Cardiac fibroblast (primary cell): ENCODE measurements at regions not wholly inside any gene's neighbourhood (a gene's known extent, or its start where the extent isn't known, plus 50 kb on each side); places are given as distances from the start of the nearest gene placed in this dataset.

ENCODE experiments used
- DNase-seq, 2 donors: peaks; one replicate each; pipeline versions ENCODE4 v3.0.0 to v3.0.0-alpha.2; 2010; ENCODE audit warnings: low read depth in 2 of 2
- H3K4me3 ChIP-seq, 2 donors: replicated peaks in 1 of 2; 1 replicate in 1 of 2; 2 replicates in 1 of 2; pipeline ENCODE4 v1.5.1; 2011; ENCODE audit warnings: low read depth in 2 of 2, low read length in 2 of 2, mild to moderate bottlenecking in 2 of 2, moderate library complexity in 1 of 2
- TF ChIP-seq, protein P1 (sequence below): IDR thresholded peaks from one replicate; pipeline ENCODE4 v1.5.1; 2011; ENCODE audit warnings: low read depth, mild to moderate bottlenecking, low read length, inconsistent platforms

DNA sequence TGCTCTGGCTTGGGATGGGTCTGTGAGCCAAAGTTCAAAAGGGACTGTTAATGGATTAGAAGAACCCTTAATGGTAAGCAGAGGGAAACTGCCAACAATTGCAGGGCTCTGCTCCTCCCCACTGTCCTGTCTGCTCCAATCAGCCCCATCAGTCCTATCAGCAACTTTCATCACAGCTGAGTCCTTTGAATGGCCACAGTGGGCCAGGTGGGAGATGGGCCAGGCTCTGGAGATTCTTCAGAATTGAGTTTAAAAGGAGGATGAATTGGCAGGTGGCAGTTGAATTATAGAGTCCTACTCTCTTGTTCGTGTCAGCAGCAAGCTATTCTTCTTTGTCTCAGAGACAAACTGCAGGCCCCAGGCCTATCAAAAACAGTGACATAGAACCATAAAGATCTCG is 573.9 kb downstream of the EPHA4 start:
- TF ChIP-seq, protein P1, sequence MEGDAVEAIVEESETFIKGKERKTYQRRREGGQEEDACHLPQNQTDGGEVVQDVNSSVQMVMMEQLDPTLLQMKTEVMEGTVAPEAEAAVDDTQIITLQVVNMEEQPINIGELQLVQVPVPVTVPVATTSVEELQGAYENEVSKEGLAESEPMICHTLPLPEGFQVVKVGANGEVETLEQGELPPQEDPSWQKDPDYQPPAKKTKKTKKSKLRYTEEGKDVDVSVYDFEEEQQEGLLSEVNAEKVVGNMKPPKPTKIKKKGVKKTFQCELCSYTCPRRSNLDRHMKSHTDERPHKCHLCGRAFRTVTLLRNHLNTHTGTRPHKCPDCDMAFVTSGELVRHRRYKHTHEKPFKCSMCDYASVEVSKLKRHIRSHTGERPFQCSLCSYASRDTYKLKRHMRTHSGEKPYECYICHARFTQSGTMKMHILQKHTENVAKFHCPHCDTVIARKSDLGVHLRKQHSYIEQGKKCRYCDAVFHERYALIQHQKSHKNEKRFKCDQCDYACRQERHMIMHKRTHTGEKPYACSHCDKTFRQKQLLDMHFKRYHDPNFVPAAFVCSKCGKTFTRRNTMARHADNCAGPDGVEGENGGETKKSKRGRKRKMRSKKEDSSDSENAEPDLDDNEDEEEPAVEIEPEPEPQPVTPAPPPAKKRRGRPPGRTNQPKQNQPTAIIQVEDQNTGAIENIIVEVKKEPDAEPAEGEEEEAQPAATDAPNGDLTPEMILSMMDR: no peak
- no peak overlapping the region for H3K4me3 ChIP-seq
- no peak for DNase-seq

DNA sequence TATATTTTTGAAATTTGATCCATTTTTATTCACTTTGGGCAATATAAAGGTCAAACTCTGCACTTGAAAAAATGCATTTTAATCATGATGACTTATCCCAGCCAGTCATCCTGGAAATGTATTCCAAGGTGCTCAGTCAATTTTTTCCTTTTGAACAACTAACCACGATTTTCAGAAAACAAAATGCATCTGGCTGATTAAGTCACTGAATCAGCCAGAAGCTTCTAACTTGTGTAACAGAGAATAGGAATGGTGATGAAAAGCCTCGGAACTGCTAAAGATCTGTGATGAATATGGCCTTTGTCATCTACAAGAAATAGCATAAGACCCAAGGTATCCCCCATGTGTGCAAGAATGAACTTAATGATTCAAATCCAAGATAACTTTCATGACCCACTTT is 572.7 kb downstream of the EPHA4 start:
- H3K4me3 ChIP-seq: no peak overlapping the region
- no peak for DNase-seq
- TF ChIP-seq, protein P1: no peak

DNA sequence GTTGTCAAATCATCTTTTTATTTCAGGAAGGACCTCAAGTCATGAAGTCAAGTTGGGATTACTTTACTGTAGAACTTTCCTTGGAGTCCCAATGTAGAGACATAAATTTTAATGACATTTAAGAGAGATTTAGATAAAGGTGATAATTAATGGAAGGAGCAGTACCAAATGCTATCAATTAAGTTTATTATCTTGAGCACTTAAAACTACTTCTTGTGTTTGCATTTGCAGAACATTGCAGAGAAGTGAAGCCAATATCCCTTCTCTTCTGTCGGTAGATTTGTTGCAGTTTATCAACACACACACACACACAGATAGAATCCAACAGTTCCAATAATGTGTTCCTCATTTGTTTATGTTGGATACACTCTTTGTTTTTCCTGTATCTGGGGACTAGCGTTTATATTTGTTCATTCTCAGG is 570.7 kb downstream of the EPHA4 start:
- TF ChIP-seq, protein P1: no peak
- H3K4me3 ChIP-seq: no peak overlapping the region
- DNase-seq: no peak

DNA sequence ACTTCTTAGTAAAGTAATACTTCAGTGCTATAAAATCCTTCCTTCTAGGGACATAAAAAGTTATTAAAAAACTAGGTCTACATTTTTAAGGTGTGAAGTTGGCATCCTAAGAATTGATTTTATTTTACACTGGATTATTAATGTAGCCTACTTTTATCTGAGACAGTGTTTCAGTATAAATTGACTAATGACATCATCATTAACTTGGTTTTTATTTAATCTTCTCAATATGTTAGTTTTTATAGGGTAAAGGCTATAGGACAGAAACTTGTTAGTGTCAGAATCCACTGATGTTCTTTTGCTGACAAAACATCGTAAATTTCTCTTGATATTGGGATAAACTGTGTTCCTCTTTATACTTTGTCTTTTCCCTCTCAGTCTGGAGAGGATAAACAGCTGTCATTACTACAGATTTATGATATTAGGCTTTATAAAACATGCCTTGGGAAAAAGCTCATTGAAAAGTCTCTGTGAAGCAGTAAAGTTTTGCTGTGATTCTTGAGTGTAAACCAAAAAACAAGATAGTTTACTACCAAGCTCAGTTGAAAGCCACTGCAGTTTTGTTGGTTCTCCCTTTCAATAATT is 569.9 kb downstream of the EPHA4 start:
- no peak for DNase-seq
- TF ChIP-seq, protein P1: no peak

DNA sequence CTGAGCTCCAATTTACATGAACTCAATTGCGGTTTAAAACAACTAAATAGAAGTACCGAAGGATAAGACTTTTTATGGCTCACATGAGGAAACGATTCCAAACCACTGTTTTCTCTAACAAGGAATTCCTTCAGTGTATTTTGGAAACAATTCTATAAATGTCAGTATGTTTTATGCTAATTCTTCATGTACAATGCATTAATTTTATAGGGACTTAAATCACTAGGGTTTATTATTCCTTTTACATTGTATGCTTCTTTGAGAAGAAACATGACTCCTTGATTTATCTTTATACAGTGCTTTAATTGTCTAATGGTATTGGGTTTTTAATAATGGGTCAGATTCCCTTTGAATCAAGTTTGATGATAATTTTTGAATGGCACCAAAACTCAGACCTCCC is 566.8 kb downstream of the EPHA4 start:
- no peak for DNase-seq
- TF ChIP-seq, protein P1: no peak
- H3K4me3 ChIP-seq: no peak overlapping the region

More for the DNA sequence above, 569.9 kb downstream of the EPHA4 start:
- no peak overlapping the region for H3K4me3 ChIP-seq

DNA sequence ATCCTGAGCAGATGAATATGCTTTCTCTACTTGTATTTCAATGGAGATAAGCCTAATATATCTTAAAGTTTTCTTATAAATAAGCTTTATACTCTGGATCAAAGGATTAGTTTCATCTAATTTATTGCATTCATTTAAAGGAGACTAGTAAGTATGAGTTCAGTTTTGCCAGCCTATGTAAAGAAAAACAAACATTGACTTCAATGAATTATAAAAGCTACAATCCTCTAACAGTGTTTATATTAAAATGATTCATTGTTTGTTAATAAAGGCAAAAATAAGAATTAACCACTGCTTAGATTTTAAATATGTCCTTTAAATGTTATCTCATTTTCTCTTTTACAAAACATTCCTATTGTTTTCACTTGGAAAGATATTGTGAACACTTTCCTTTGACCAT is 566.0 kb downstream of the EPHA4 start:
- DNase-seq: no peak
- no peak overlapping the region for H3K4me3 ChIP-seq
- TF ChIP-seq, protein P1: no peak

DNA sequence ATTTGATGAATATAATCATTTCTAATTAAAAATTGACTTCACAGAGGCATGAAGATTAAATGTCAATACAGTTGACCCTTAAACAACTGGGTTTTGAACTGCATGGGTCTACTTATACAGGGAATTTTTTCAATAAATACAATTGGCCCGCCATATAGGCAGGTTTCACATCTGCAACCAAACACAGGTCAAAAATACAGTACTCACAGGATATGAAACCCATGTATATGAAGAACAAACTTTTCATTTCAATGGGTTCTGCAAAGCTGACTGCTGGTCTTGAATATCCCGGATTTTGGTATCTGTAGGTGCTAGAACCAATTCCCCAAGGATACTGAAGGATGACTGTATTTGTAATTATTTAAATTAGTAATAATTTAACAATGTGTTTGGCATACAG is 555.6 kb downstream of the EPHA4 start:
- TF ChIP-seq, protein P1: no peak
- DNase-seq: no peak
- H3K4me3 ChIP-seq: no peak overlapping the region
